ENCODE measurements at regions not wholly inside any gene's neighbourhood (a gene's known extent, or its start where the extent isn't known, plus 50 kb on each side); places are given as distances from the start of the nearest gene placed in this dataset.

DNA sequence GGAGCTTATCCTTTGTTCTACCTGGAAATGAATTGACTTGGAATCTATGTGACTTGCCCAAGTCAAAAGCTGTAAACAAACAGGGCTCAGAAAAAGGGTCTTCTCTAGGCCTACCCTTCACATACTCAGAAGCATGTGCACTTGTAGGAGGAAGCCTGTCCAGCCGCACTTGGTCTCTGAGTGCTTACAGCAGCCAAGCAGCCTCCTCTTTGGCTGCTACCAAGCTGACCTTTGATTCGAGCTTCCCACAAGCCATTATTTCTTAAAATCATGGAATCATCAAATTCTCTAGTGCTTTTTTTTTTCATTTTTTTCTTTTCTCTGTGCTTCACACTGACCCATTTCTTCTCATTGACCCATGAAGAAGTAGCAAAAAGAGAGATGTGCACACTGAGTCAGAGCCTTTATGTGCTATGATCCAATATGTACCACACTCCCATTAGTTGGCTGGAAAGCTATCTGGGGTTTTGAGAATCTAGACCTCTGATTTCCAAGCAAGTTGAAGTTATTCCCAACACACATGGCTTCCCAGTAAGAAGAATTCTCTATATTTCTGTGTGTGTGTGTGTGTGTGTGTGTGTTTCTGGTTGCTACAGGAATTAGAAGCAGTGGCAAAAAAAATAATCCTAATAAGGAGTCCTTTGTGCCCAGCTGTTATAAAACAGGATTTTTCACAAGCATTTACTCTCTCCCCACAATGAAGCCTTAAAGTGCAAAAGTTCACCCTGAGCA, 550.3 kb upstream of the TNP1 start:
- DNase-seq: no peak
- WGBS (ENCODE audit: extremely low coverage, insufficient coverage, insufficient read length): no CpG with 5 or more reads among the region's 2 CpGs

DNA sequence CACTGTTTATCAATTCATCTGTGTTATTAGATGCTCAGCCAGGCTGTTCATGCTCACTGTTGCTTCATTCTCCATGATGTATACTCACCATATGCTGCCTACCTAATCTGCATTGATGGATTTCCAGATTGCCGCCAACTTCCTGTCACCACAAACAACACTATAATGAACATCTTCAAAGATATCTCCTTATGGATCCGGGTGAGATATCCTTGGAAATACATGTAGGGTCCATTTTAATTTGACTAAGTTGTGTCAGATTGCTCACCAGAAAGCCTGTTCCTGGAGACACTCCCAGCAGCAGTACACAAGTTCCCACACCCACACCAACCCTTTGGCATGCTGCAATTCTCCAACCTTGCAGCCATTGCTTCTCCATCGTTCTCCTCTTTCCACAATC, 547.5 kb upstream of the TNP1 start:
- Histone ChIP-seq H3K4ac (ENCODE audit: low read depth, low read length) (no peak overlapping the region), H3K79me2 (ENCODE audit: control insufficient read depth, insufficient read depth, low read length, poor library complexity) (no peaks in the 10 kb centered on the region), H3K4me3 (ENCODE audit: low read depth, low read length) (no peak overlapping the region), H4K12ac (ENCODE audit: low read depth, low read length) (no peak overlapping the region), H3K27ac (ENCODE audit: low read depth, low read length) (no peak overlapping the region), H2BK12ac (ENCODE audit: low read length) (no peak overlapping the region), H3K14ac (ENCODE audit: low read length) (no peak overlapping the region), H3K23ac (ENCODE audit: low read length) (no peak overlapping the region), H2AK5ac (ENCODE audit: low read length) (no peak overlapping the region), H2AFZ (ENCODE audit: insufficient read depth, low read length, poor library complexity) (no peak overlapping the region), H3K27me3 (ENCODE audit: insufficient read depth, low read length) (no peaks in the 10 kb centered on the region), H3K36me3 (ENCODE audit: control insufficient read depth in 1 of 2, insufficient read depth in 2 of 2, low read length in 2 of 2) (no peaks in the 10 kb centered on the region), H2BK5ac (ENCODE audit: low read depth, low read length, poor library complexity) (no peak overlapping the region), H3K9ac (ENCODE audit: low read length) (no peak overlapping the region), H4K91ac (ENCODE audit: low read depth, low read length) (no peak overlapping the region), H3K79me1 (ENCODE audit: low read length) (no peaks in the 10 kb centered on the region), H4K8ac (ENCODE audit: low read depth, low read length) (no peak overlapping the region), H3K18ac (ENCODE audit: low read length) (no peak overlapping the region), H3K9me3 (ENCODE audit: insufficient read depth, low read depth, low read length) (no peaks in the 10 kb centered on the region), H3K4me2 (ENCODE audit: low read length) (no peak overlapping the region), H2BK120ac (ENCODE audit: insufficient read depth, low read length, poor library complexity) (no peak overlapping the region), H3K4me1 (ENCODE audit: control insufficient read depth in 1 of 2, insufficient read depth in 2 of 2, low read length in 2 of 2) (peaks cover 0 to 1% of the 10 kb centered on the region in 2 experiments)
- WGBS (ENCODE audit: extremely low coverage, insufficient coverage, insufficient read length): no CpG with 5 or more reads among the region's 3 CpGs
- no peak for DNase-seq

More for the DNA sequence above, 550.3 kb upstream of the TNP1 start:
- Histone ChIP-seq H3K18ac (ENCODE audit: low read length) (no peak overlapping the region), H3K79me1 (ENCODE audit: low read length) (no peaks in the 10 kb centered on the region), H4K91ac (ENCODE audit: low read depth, low read length) (no peak overlapping the region), H4K8ac (ENCODE audit: low read depth, low read length) (no peak overlapping the region), H2BK12ac (ENCODE audit: low read length) (no peak overlapping the region), H3K9ac (ENCODE audit: low read length) (no peak overlapping the region), H3K4me3 (ENCODE audit: low read depth, low read length) (no peak overlapping the region), H3K36me3 (ENCODE audit: control insufficient read depth in 1 of 2, insufficient read depth in 2 of 2, low read length in 2 of 2) (no peaks in the 10 kb centered on the region), H3K27me3 (ENCODE audit: insufficient read depth, low read length) (no peaks in the 10 kb centered on the region), H2BK5ac (ENCODE audit: low read depth, low read length, poor library complexity) (no peak overlapping the region), H3K9me3 (ENCODE audit: insufficient read depth, low read depth, low read length) (no peaks in the 10 kb centered on the region), H3K27ac (ENCODE audit: low read depth, low read length) (no peak overlapping the region), H4K12ac (ENCODE audit: low read depth, low read length) (no peak overlapping the region), H3K4me2 (ENCODE audit: low read length) (no peak overlapping the region), H2BK120ac (ENCODE audit: insufficient read depth, low read length, poor library complexity) (no peak overlapping the region), H3K4me1 (ENCODE audit: control insufficient read depth in 1 of 2, insufficient read depth in 2 of 2, low read length in 2 of 2) (peaks cover 0 to 2% of the 10 kb centered on the region in 2 experiments), H3K23ac (ENCODE audit: low read length) (no peak overlapping the region), H3K4ac (ENCODE audit: low read depth, low read length) (no peak overlapping the region), H2AFZ (ENCODE audit: insufficient read depth, low read length, poor library complexity) (no peak overlapping the region), H3K14ac (ENCODE audit: low read length) (no peak overlapping the region), H3K79me2 (ENCODE audit: control insufficient read depth, insufficient read depth, low read length, poor library complexity) (no peaks in the 10 kb centered on the region), H2AK5ac (ENCODE audit: low read length) (no peak overlapping the region)

DNA sequence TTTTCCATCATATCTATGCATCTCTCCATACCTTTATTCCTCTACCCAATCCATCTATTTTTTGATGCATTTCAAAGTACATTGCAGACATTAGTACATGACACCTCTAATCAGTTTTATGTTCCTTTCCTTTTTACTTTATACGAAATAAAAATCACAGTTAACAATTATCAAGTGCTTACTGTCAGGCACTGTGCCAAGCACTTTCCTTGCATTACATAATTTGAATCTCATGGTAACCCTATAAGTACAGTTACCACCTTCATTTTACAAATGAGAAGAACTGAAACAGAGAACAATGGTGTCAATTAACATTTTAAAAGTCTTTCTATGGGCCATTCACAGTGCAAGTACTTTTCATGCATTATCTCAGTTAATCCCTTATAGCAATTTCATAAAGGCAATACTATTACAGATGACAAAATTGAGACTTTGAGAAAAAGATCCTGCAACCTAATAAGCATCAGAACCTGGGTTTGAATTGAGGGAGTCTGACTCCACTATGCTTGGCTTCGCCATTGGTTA, 544.4 kb upstream of the TNP1 start:
- Histone ChIP-seq H3K4ac (ENCODE audit: low read depth, low read length) (no peak overlapping the region), H3K18ac (ENCODE audit: low read length) (no peak overlapping the region), H3K9me3 (ENCODE audit: insufficient read depth, low read depth, low read length) (no peaks in the 10 kb centered on the region), H2AK5ac (ENCODE audit: low read length) (no peak overlapping the region), H2BK5ac (ENCODE audit: low read depth, low read length, poor library complexity) (no peak overlapping the region), H4K12ac (ENCODE audit: low read depth, low read length) (no peak overlapping the region), H3K36me3 (ENCODE audit: control insufficient read depth in 1 of 2, insufficient read depth in 2 of 2, low read length in 2 of 2) (no peaks in the 10 kb centered on the region), H3K4me3 (ENCODE audit: low read depth, low read length) (no peak overlapping the region), H2BK12ac (ENCODE audit: low read length) (no peak overlapping the region), H3K27ac (ENCODE audit: low read depth, low read length) (no peak overlapping the region), H3K4me2 (ENCODE audit: low read length) (no peak overlapping the region), H3K14ac (ENCODE audit: low read length) (no peak overlapping the region), H3K23ac (ENCODE audit: low read length) (no peak overlapping the region), H2AFZ (ENCODE audit: insufficient read depth, low read length, poor library complexity) (no peak overlapping the region), H4K91ac (ENCODE audit: low read depth, low read length) (no peak overlapping the region), H4K8ac (ENCODE audit: low read depth, low read length) (no peak overlapping the region), H2BK120ac (ENCODE audit: insufficient read depth, low read length, poor library complexity) (no peak overlapping the region), H3K27me3 (ENCODE audit: insufficient read depth, low read length) (no peaks in the 10 kb centered on the region), H3K4me1 (ENCODE audit: control insufficient read depth in 1 of 2, insufficient read depth in 2 of 2, low read length in 2 of 2) (peaks cover 0 to 1% of the 10 kb centered on the region in 2 experiments), H3K9ac (ENCODE audit: low read length) (no peak overlapping the region), H3K79me1 (ENCODE audit: low read length) (no peaks in the 10 kb centered on the region), H3K79me2 (ENCODE audit: control insufficient read depth, insufficient read depth, low read length, poor library complexity) (no peaks in the 10 kb centered on the region)
- no CpG with 5 or more reads among the region's 2 CpGs for WGBS (ENCODE audit: extremely low coverage, insufficient coverage, insufficient read length)
- no peak for DNase-seq

DNA sequence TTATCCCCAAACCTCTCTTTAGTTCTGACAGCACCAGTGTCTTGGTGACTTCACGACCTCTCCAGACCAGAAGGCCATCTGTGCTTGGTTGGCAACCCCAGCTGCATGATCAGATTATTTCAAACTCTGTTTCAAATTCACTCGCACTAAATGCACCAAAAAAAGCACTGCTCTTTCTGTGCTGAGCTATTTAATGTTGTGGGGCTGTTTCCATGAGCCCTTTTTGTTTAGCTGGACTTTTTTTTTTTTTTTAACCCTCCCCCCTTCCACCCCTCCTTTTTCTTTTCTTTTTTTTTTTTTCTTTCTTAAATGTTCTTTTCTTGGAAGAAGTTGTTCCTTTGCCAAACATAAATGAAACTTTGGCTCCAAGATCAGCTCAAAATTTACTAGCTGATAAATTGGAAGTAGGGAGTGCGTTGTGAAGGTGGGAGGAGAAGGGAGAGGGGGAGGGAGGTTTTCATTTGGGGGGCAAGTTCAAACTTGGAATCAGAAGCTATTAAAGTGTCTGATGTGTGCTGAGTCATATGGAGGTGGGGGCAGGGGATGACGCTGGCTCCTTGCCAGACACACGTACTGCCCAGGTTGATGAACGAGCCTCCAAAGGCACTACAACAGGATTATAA, 543.0 kb upstream of the TNP1 start:
- Histone ChIP-seq H4K12ac (ENCODE audit: low read depth, low read length) (no peak overlapping the region), H3K18ac (ENCODE audit: low read length) (no peak overlapping the region), H3K9me3 (ENCODE audit: insufficient read depth, low read depth, low read length) (no peaks in the 10 kb centered on the region), H4K8ac (ENCODE audit: low read depth, low read length) (no peak overlapping the region), H3K79me1 (ENCODE audit: low read length) (no peaks in the 10 kb centered on the region), H3K4me3 (ENCODE audit: low read depth, low read length) (no peak overlapping the region), H4K91ac (ENCODE audit: low read depth, low read length) (no peak overlapping the region), H3K27ac (ENCODE audit: low read depth, low read length) (no peak overlapping the region), H2BK12ac (ENCODE audit: low read length) (no peak overlapping the region), H3K79me2 (ENCODE audit: control insufficient read depth, insufficient read depth, low read length, poor library complexity) (no peaks in the 10 kb centered on the region), H3K14ac (ENCODE audit: low read length) (no peak overlapping the region), H3K9ac (ENCODE audit: low read length) (no peak overlapping the region), H3K36me3 (ENCODE audit: control insufficient read depth in 1 of 2, insufficient read depth in 2 of 2, low read length in 2 of 2) (no peaks in the 10 kb centered on the region), H3K4me1 (ENCODE audit: control insufficient read depth in 1 of 2, insufficient read depth in 2 of 2, low read length in 2 of 2) (peaks cover 0 to 1% of the 10 kb centered on the region in 2 experiments), H2BK120ac (ENCODE audit: insufficient read depth, low read length, poor library complexity) (no peak overlapping the region), H3K4ac (ENCODE audit: low read depth, low read length) (no peak overlapping the region), H3K23ac (ENCODE audit: low read length) (no peak overlapping the region), H2AFZ (ENCODE audit: insufficient read depth, low read length, poor library complexity) (no peak overlapping the region), H3K27me3 (ENCODE audit: insufficient read depth, low read length) (no peaks in the 10 kb centered on the region), H2AK5ac (ENCODE audit: low read length) (no peak overlapping the region), H2BK5ac (ENCODE audit: low read depth, low read length, poor library complexity) (no peak overlapping the region), H3K4me2 (ENCODE audit: low read length) (no peak overlapping the region)
- no CpG with 5 or more reads among the region's 6 CpGs for WGBS (ENCODE audit: extremely low coverage, insufficient coverage, insufficient read length)
- no peak for DNase-seq
